ELF-1 (cell line): ENCODE measurements at regions not wholly inside any gene's neighbourhood (a gene's known extent, or its start where the extent isn't known, plus 50 kb on each side); places are given as distances from the start of the nearest gene placed in this dataset.
"Not testable (repeated sequence)": the region's sequence is repeated elsewhere in the genome, so short reads cannot be mapped to it uniquely, and the experiment has no call there.

Experiments
- DNase-seq: peaks from one replicate; pipeline ENCODE4 v3.0.0-alpha.2; 2016; ENCODE audit warnings: low read depth, low spot score

DNA sequence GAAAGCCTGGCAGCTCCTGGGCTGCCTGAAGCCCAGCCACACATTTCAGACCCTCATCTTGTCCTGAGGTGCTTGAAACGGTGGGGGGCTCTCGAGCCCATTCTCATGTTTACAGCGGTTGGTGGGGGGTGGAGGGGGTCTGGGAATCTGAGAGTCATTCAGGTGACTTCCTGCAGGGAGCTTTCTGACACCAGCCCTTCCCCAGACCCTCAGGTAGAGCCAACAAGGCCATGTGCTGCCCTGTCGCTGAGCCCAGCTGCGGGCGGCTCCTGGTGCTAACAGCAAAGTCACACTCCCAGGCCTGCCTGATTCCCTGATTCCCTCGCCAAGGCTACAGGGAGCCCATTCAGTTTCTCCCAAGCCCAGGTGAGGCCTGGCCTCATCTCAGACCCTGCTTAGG is 324.9 kb upstream of the MEX3C start:
- peak; percentile 73 for DNase-seq

- DNase-seq: no peak
Observed at GRCh38 chr18:51522821-51523220, 325.3 kb upstream of the MEX3C start.

GRCh38 chr18:51523671-51524070 is 326.2 kb upstream of the MEX3C start:
- no peak for DNase-seq

GRCh38 chr18:51525453-51526225 is 328.2 kb upstream of the MEX3C start:
- DNase-seq: no peak

DNA sequence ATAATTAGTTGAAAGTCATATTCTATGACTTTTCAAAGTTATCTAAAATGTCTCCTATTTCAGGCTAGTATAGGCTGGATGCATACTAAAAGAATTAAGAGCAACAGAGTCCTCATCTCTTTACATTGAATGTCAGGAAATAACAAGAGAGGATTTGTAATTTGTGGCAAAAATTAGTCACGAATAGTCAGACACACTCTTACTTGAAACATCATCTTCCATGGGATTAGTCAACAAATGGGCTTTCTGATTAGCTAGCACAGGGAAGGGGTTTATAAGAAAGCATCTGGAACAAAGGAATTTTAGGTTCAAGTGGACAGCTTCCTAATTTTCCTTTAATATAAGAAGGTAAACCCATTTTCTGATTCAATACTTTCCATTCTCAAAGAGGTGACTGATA is 330.3 kb upstream of the MEX3C start:
- DNase-seq: no peak

GRCh38 chr18:51531501-51531900 is 334.0 kb upstream of the MEX3C start:
- DNase-seq: no peak

GRCh38 chr18:51537487-51537886 is 340.0 kb upstream of the MEX3C start:
- DNase-seq: peak; percentile 41

DNA sequence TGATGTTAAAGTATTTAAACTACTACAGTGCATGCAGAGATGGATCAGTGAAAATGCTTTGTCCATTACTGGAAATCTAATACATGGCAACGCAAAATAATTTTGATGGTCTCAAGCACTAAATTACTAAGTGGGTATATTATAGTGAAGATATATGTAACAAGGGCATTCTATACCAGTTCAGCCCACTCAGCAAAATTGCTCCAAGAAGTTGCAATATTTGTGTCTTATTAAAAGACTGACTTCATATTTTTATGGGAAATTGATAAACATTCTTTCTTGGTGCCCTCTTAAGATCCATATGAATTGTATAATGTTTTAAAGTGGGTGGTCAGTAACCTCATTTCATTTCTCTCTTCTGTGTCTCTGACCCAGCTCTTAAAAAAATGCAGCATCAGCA is 343.1 kb upstream of the MEX3C start:
- no peak for DNase-seq

DNA sequence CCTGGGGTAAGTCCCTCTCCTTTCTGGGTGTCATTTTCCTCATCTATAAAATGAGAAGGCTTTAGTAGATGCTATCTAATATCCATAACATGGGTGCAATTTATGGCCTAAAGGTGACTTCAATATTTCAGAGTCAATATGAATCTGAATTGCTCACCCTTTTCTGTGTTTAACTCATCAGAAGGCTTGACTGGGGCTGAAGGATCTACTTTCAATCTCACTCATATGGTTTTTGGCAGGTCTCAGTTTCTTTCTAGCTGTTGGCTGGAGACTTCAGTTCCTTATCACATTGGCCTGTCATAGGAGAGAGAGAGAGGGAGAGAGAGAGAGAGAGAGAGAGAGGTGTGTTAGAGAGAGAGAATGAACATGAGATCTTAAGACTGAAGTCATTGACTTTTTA is 343.7 kb upstream of the MEX3C start:
- no peak for DNase-seq

- DNase-seq: no peak
Observed at GRCh38 chr18:51543658-51544155, 346.2 kb upstream of the MEX3C start.

GRCh38 chr18:51545446-51545845 is 348.0 kb upstream of the MEX3C start:
- DNase-seq: no peak

DNA sequence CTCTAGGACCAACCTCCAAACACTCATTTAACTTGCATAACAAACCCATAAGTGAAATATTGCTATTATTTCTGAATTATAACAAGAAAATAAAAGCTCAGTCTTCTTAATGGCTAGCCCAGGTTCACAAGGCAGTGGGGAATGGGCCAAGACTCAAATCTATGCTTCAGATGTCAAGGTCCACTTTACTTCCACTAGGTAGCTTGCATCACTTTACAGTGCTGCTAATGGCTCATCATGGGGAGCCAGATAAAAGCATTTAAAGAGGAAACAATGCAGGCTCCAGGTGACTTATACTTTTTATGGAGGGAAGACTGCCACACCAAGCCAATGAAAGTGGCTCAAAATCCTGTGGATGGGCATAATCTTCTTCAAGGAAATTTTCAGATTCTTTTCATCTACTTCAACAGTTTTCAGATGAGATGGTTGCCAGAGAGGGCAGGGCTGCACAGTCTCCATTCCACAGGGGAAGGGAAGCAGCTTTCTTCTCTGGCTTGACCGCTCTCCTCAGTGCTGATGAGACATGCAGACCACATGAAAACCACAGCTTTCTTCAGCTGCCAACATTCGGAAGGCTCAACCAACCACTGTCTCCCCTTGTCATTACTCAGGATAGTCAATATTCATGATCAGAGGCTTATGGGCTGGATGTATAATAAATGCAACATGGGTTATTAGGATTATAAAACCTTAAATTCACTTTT is 361.9 kb upstream of the MEX3C start:
- no peak for DNase-seq

- no peak for DNase-seq
Observed at GRCh38 chr18:51559902-51560287, 362.4 kb upstream of the MEX3C start.

- DNase-seq: no peak
Observed at GRCh38 chr18:51561821-51562220, 364.3 kb upstream of the MEX3C start.

DNA sequence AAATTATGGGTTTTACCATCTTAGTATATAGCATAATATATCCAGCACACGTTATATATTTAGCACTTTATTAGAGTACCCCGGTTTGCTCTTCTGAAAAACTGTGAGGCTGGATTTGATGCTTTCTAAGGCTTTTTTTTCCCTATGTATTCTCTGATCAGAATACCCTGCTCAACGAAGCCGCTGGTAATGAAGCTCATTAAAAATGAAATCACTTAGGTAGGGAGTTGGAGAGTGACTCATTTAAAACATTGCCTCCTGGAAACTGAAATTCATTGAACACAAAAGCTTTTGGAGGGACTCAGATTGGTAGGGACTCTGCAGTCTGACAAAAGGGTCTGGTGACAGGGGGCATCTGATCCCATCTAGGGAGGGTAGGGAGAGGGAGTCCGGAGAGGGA is 365.4 kb upstream of the MEX3C start:
- DNase-seq: no peak

- peak; percentile 59 for DNase-seq
Observed at GRCh38 chr18:51563396-51563795, 365.9 kb upstream of the MEX3C start.

DNA sequence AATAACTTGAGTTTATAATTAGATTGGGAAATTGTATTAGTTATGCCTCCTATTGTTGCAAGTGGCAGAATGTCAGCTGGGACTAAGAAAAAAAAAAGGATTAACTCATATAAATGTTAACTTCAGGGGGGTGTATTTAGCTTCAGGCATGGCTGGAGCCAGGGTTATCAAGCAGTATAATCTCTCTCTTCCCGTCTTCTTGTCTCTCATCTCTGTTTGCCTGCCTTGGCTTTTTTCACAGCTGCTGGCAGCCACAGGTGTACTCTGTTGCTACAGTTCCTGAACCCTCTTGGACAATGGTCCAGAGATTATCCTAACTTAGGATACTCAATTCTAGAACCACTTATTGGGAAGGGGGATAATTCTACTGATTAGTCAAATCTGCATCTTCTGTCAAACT is 370.7 kb upstream of the MEX3C start:
- DNase-seq: no peak

- no peak for DNase-seq
Observed at GRCh38 chr18:51569153-51569552, 371.7 kb upstream of the MEX3C start.

- no peak for DNase-seq
Observed at GRCh38 chr18:51569561-51569960, 372.1 kb upstream of the MEX3C start.

DNA sequence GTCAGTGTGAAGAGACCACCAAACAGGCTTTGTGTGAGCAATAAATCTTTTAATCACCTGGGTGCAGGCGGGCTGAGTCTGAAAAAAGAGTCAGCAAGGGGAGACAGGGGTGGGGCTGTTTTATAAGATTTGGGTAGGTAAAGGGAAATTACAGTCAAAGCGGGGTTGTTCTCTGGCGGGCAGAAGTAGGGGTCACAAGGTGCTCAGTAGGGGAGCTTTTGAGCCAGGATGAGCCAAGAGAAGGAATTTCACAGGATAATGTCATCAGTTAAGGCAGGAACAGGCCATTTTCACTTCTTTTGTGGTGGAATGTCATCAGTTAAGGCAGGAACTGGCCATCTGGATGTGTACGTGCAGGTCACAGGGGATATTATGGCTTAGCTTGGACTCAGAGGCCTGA is 372.6 kb upstream of the MEX3C start:
- DNase-seq: not testable (repeated sequence)

GRCh38 chr18:51573886-51574285 is 376.4 kb upstream of the MEX3C start:
- not testable (repeated sequence) for DNase-seq

DNA sequence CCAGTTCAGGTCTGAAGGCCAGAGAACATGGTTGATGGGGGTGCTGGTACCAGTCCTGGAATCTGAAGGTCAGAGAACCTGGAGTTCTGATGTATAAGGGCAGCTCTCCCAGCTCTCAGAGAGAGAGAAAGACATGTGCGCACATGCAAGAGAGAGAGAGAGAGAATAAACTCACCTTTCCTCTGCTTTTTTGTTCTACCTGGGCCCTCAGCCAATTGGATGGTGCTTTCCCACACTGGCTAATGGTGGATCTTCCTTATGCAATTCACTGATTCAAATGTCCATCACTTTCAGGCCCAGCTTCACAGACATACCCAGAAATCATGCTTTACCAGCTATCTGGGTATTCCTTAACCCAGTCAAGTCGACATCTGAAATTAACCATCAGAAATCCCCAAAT is 377.7 kb upstream of the MEX3C start:
- DNase-seq: no peak

- no peak for DNase-seq
Observed at GRCh38 chr18:51578406-51578980, 381.0 kb upstream of the MEX3C start.
